Upper lobe of left lung (tissue), 4 donors: ENCODE measurements at regions not wholly inside any gene's neighbourhood (a gene's known extent, or its start where the extent isn't known, plus 50 kb on each side); places are given as distances from the start of the nearest gene placed in this dataset.
"Not testable (repeated sequence)": the region's sequence is repeated elsewhere in the genome, so short reads cannot be mapped to it uniquely, and the experiment has no call there.

Source experiments
- CTCF ChIP-seq, 6 experiments: fragments of 450-650 bp in 4 of 6; fragments of 200-600 bp in 2 of 6; sonication (generic) in 2 of 6; IDR thresholded peaks; one replicate each; pipeline ENCODE4 v1.5.1; 2016 to 2019; ENCODE audit warnings: antibody characterized with exemption in 6 of 6
- POLR2A ChIP-seq, 4 donors: fragments of 450-650 bp; IDR thresholded peaks; one replicate each; pipeline ENCODE4 v1.5.1; 2016 to 2017; ENCODE audit warnings: antibody characterized with exemption in 4 of 4, mild to moderate bottlenecking in 2 of 4
- POLR2AphosphoS5 ChIP-seq, 2 donors: sonication (generic); formaldehyde crosslinking; IDR thresholded peaks; one replicate each; pipeline ENCODE4 v1.5.1; 2017; ENCODE audit warnings: antibody characterized with exemption in 2 of 2

- not testable (repeated sequence) for TF ChIP-seq CTCF, POLR2AphosphoS5, POLR2A (IDR thresholded peaks at IDR 0.05)
Observed at GRCh38 chr3:75579091-75579490, 85.0 kb upstream of the FRG2C start.
